ENCODE measurements at regions not wholly inside any gene's neighbourhood (a gene's known extent, or its start where the extent isn't known, plus 50 kb on each side); places are given as distances from the start of the nearest gene placed in this dataset.
A peak's percentile ranks its signal among the peaks of the same experiment; 100 is the strongest.
"Not testable (repeated sequence)": the region's sequence is repeated elsewhere in the genome, so short reads cannot be mapped to it uniquely, and the experiment has no call there.

- BruUV-seq (replicated peaks); DNase-seq (ENCODE audit: low read depth, low spot score); H3K4me1 ChIP-seq (ENCODE audit: control insufficient read depth, insufficient read depth, low read length); in situ Hi-C loops (cut with HindIII; ENCODE audit: low pct_unique_long_range_greater_than_20kb, low sequenced_read_pairs); H3K27me3 ChIP-seq (ENCODE audit: control insufficient read depth, insufficient read depth, low read length); H3K9me3 ChIP-seq (ENCODE audit: control insufficient read depth, insufficient read depth, low read depth, low read length); CTCF ChIA-PET; H3K27ac ChIP-seq (ENCODE audit: low read length); POLR2A ChIA-PET; intact Hi-C loops (cut with micrococcal nuclease; ENCODE audit: unreplicated experiment); H3K4me3 ChIP-seq (ENCODE audit: low read depth in 2 of 2, low read length in 2 of 2); H3K36me3 ChIP-seq (ENCODE audit: control insufficient read depth, insufficient read depth, low read length): not testable (repeated sequence)
- ATAC-seq: peak; percentile 60
These were observed 153.0 kb upstream of the TPTE start for GRCh38 chr21:10368323-10368798.

DNA sequence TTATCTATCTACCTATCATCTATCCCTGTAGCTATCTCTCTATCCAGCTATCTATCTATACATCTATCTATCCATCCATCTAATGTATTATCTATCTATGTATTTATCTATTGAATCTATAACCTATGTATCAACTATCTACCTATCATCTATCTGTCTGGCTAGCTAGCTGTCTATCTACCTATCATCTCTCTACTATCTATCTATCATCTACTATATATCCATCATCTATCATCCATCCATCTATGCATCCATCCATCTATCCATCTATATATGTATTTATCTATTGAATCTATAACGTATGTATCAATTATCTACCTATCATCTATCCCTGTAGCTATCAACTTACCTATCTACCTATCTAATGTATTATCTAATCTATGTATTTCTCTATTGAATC, 152.1 kb upstream of the TPTE start:
- BruUV-seq (replicated peaks); intact Hi-C loops (cut with micrococcal nuclease; ENCODE audit: unreplicated experiment); H3K9me3 ChIP-seq (ENCODE audit: control insufficient read depth, insufficient read depth, low read depth, low read length); H3K27me3 ChIP-seq (ENCODE audit: control insufficient read depth, insufficient read depth, low read length); H3K4me1 ChIP-seq (ENCODE audit: control insufficient read depth, insufficient read depth, low read length); H3K36me3 ChIP-seq (ENCODE audit: control insufficient read depth, insufficient read depth, low read length); H3K4me3 ChIP-seq (ENCODE audit: low read depth in 2 of 2, low read length in 2 of 2); ATAC-seq; H3K27ac ChIP-seq (ENCODE audit: low read length); CTCF ChIA-PET; in situ Hi-C loops (cut with HindIII; ENCODE audit: low pct_unique_long_range_greater_than_20kb, low sequenced_read_pairs); DNase-seq (ENCODE audit: low read depth, low spot score); POLR2A ChIA-PET: not testable (repeated sequence)

GRCh38 chr21:10377758-10378157, 143.6 kb upstream of the TPTE start:
- ATAC-seq; H3K36me3 ChIP-seq (ENCODE audit: control insufficient read depth, insufficient read depth, low read length); H3K4me1 ChIP-seq (ENCODE audit: control insufficient read depth, insufficient read depth, low read length); intact Hi-C loops (cut with micrococcal nuclease; ENCODE audit: unreplicated experiment); H3K4me3 ChIP-seq (ENCODE audit: low read depth in 2 of 2, low read length in 2 of 2); POLR2A ChIA-PET; in situ Hi-C loops (cut with HindIII; ENCODE audit: low pct_unique_long_range_greater_than_20kb, low sequenced_read_pairs); H3K9me3 ChIP-seq (ENCODE audit: control insufficient read depth, insufficient read depth, low read depth, low read length); CTCF ChIA-PET; H3K27me3 ChIP-seq (ENCODE audit: control insufficient read depth, insufficient read depth, low read length); DNase-seq (ENCODE audit: low read depth, low spot score); BruUV-seq (replicated peaks); H3K27ac ChIP-seq (ENCODE audit: low read length): not testable (repeated sequence)

DNA sequence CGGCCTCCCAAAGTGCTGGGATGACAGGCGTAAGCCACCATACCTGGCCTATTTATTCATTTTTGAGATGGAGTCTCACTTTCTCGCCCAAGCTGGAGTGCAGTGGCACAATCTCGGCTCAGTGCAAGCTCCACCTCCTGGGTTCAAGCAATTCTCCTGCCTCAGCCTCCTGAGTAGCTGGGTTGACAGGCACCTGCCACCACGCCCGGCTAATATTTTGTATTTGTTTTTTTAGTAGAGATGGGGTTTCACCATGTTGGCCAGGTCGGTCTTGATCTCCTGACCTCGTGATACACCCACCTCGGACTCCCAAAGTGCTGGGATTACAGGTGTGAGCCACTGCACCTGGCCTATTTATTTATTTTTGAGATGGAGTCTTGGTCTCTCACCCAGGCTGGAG, 141.6 kb upstream of the TPTE start:
- not testable (repeated sequence) for H3K9me3 ChIP-seq (ENCODE audit: control insufficient read depth, insufficient read depth, low read depth, low read length); BruUV-seq (replicated peaks)

GRCh38 chr21:10381687-10382060, 139.7 kb upstream of the TPTE start:
- intact Hi-C loops (cut with micrococcal nuclease; ENCODE audit: unreplicated experiment); in situ Hi-C loops (cut with HindIII; ENCODE audit: low pct_unique_long_range_greater_than_20kb, low sequenced_read_pairs); H3K27ac ChIP-seq (ENCODE audit: low read length); BruUV-seq (replicated peaks); H3K9me3 ChIP-seq (ENCODE audit: control insufficient read depth, insufficient read depth, low read depth, low read length); H3K4me3 ChIP-seq (ENCODE audit: low read depth in 2 of 2, low read length in 2 of 2); CTCF ChIA-PET; H3K36me3 ChIP-seq (ENCODE audit: control insufficient read depth, insufficient read depth, low read length); H3K27me3 ChIP-seq (ENCODE audit: control insufficient read depth, insufficient read depth, low read length); ATAC-seq; H3K4me1 ChIP-seq (ENCODE audit: control insufficient read depth, insufficient read depth, low read length); POLR2A ChIA-PET; DNase-seq (ENCODE audit: low read depth, low spot score): not testable (repeated sequence)

More for the DNA sequence above, 141.6 kb upstream of the TPTE start:
- H3K4me3 ChIP-seq (ENCODE audit: low read depth in 2 of 2, low read length in 2 of 2); DNase-seq (ENCODE audit: low read depth, low spot score); H3K36me3 ChIP-seq (ENCODE audit: control insufficient read depth, insufficient read depth, low read length); H3K4me1 ChIP-seq (ENCODE audit: control insufficient read depth, insufficient read depth, low read length); in situ Hi-C loops (cut with HindIII; ENCODE audit: low pct_unique_long_range_greater_than_20kb, low sequenced_read_pairs); ATAC-seq; intact Hi-C loops (cut with micrococcal nuclease; ENCODE audit: unreplicated experiment); H3K27me3 ChIP-seq (ENCODE audit: control insufficient read depth, insufficient read depth, low read length); POLR2A ChIA-PET; CTCF ChIA-PET; H3K27ac ChIP-seq (ENCODE audit: low read length): not testable (repeated sequence)

- CTCF ChIA-PET; H3K4me3 ChIP-seq (ENCODE audit: low read depth in 2 of 2, low read length in 2 of 2); H3K4me1 ChIP-seq (ENCODE audit: control insufficient read depth, insufficient read depth, low read length); ATAC-seq; H3K36me3 ChIP-seq (ENCODE audit: control insufficient read depth, insufficient read depth, low read length); POLR2A ChIA-PET; H3K27me3 ChIP-seq (ENCODE audit: control insufficient read depth, insufficient read depth, low read length); H3K9me3 ChIP-seq (ENCODE audit: control insufficient read depth, insufficient read depth, low read depth, low read length); intact Hi-C loops (cut with micrococcal nuclease; ENCODE audit: unreplicated experiment); H3K27ac ChIP-seq (ENCODE audit: low read length); BruUV-seq (replicated peaks); in situ Hi-C loops (cut with HindIII; ENCODE audit: low pct_unique_long_range_greater_than_20kb, low sequenced_read_pairs); DNase-seq (ENCODE audit: low read depth, low spot score): not testable (repeated sequence)
These were observed 139.2 kb upstream of the TPTE start for GRCh38 chr21:10382135-10382534.

DNA sequence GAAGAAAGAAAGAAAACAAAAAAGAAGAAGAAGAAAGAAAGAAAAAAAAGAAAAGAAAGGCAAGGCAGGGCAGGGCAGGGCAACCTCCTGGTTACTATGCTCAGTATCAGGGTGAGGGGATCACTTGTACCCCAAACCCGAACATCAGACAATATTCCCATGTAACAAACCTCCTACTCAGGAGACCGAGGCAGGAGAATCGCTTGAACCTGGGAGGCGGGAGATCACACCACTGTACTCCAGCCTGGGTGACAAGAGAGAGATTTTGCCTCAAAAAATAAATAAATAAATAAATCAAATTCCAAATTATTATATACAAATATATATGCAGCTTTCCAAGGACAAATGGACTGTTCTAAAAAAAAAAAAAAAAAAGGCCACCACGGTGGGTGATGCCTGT, 138.8 kb upstream of the TPTE start:
- H3K27me3 ChIP-seq (ENCODE audit: control insufficient read depth, insufficient read depth, low read length); DNase-seq (ENCODE audit: low read depth, low spot score); H3K36me3 ChIP-seq (ENCODE audit: control insufficient read depth, insufficient read depth, low read length); H3K4me3 ChIP-seq (ENCODE audit: low read depth in 2 of 2, low read length in 2 of 2); CTCF ChIA-PET; H3K9me3 ChIP-seq (ENCODE audit: control insufficient read depth, insufficient read depth, low read depth, low read length); BruUV-seq (replicated peaks); H3K4me1 ChIP-seq (ENCODE audit: control insufficient read depth, insufficient read depth, low read length); POLR2A ChIA-PET; intact Hi-C loops (cut with micrococcal nuclease; ENCODE audit: unreplicated experiment); in situ Hi-C loops (cut with HindIII; ENCODE audit: low pct_unique_long_range_greater_than_20kb, low sequenced_read_pairs); ATAC-seq; H3K27ac ChIP-seq (ENCODE audit: low read length): not testable (repeated sequence)

DNA sequence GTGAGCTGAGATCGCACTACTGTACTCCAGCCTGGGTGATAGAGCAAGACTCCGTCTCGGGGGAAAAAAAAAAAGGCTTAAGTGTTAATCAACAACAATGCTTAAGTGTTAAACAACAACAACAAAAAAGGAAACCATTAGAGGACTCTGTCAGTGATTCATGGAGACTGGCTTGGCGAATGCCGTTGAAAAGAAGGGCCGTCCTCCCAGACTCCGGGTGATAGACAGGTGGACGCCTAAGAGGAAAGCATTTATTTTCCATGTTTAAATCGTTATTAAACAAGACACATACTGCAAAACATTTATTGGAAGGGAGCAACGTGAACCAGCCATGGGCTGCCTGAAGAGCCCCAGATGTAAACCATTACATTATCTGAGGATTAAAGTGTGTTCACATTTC, 137.8 kb upstream of the TPTE start:
- H3K27ac ChIP-seq (ENCODE audit: low read length); CTCF ChIA-PET; H3K27me3 ChIP-seq (ENCODE audit: control insufficient read depth, insufficient read depth, low read length); DNase-seq (ENCODE audit: low read depth, low spot score); BruUV-seq (replicated peaks); intact Hi-C loops (cut with micrococcal nuclease; ENCODE audit: unreplicated experiment); H3K4me1 ChIP-seq (ENCODE audit: control insufficient read depth, insufficient read depth, low read length); in situ Hi-C loops (cut with HindIII; ENCODE audit: low pct_unique_long_range_greater_than_20kb, low sequenced_read_pairs); H3K36me3 ChIP-seq (ENCODE audit: control insufficient read depth, insufficient read depth, low read length); POLR2A ChIA-PET; H3K4me3 ChIP-seq (ENCODE audit: low read depth in 2 of 2, low read length in 2 of 2); ATAC-seq; H3K9me3 ChIP-seq (ENCODE audit: control insufficient read depth, insufficient read depth, low read depth, low read length): not testable (repeated sequence)
